Sigmoid colon (tissue), 6 donors: ENCODE measurements at regions not wholly inside any gene's neighbourhood (a gene's known extent, or its start where the extent isn't known, plus 50 kb on each side); places are given as distances from the start of the nearest gene placed in this dataset.

Experiments
- DNase-seq: peaks from one replicate; pipeline ENCODE4 v3.0.0-alpha.2; 2019
- H3K27ac ChIP-seq, 4 donors: fragments of 200-600 bp; sonication (generic); one replicate each; pipeline ENCODE4 v1.5.1; 2016 to 2019; ENCODE audit warnings: mild to moderate bottlenecking in 1 of 4
- H3K27me3 ChIP-seq, 3 donors: fragments of 200-600 bp; sonication (generic); one replicate each; pipeline ENCODE4 v1.5.1; 2019; ENCODE audit warnings: mild to moderate bottlenecking in 1 of 3
- H3K36me3 ChIP-seq, 4 donors: fragments of 200-600 bp; sonication (generic); one replicate each; pipeline ENCODE4 v1.5.1; 2016 to 2019
- H3K4me1 ChIP-seq, 4 donors: fragments of 200-600 bp; sonication (generic); one replicate each; pipeline ENCODE4 v1.5.1; 2017 to 2019
- H3K4me3 ChIP-seq, 4 donors: fragments of 200-600 bp; sonication (generic); one replicate each; pipeline ENCODE4 v1.5.1; 2017 to 2019; ENCODE audit warnings: mild to moderate bottlenecking in 2 of 4, moderate library complexity in 1 of 4
- H3K9me3 ChIP-seq, 4 donors: fragments of 200-600 bp in 3 of 4; sonication (generic) in 3 of 4; one replicate each; pipeline versions ENCODE4 v1.5.1 to v1.6.1; 2013 to 2019
- CTCF ChIP-seq, 4 experiments: fragments of 450-650 bp in 3 of 4; fragments of 200-600 bp in 1 of 4; IDR thresholded peaks; one replicate each; pipeline ENCODE4 v1.5.1; 2016 to 2019; ENCODE audit warnings: antibody characterized with exemption in 4 of 4, mild to moderate bottlenecking in 3 of 4, moderate library complexity in 2 of 4
- EP300 ChIP-seq, 4 donors: sonication (generic); formaldehyde crosslinking; IDR thresholded peaks; one replicate each; pipeline ENCODE4 v1.6.1; 2017; ENCODE audit warnings: antibody characterized with exemption in 4 of 4
- POLR2A ChIP-seq, 2 donors: fragments of 450-650 bp; IDR thresholded peaks; one replicate each; pipeline ENCODE4 v1.6.1; 2016; ENCODE audit warnings: antibody characterized with exemption in 2 of 2, mild to moderate bottlenecking in 2 of 2, moderate library complexity in 2 of 2
- POLR2AphosphoS5 ChIP-seq, 4 donors: sonication (generic); formaldehyde crosslinking; IDR thresholded peaks; one replicate each; pipeline ENCODE4 v1.6.1; 2017; ENCODE audit warnings: antibody characterized with exemption in 4 of 4
- WGBS, 2 donors: extraction: QIAGEN DNeasy Blood & Tissue Kit; methylation state at CpG; one replicate each; pipeline ENCODE4 v1.1.7; 2013; 5-methylcytosine and 5-hydroxymethylcytosine counted together
- intact Hi-C: fragments of 100-400 bp; cut with DNase I; formaldehyde crosslinking; loops from one replicate; pipeline ENCODE4 v1.15.1; 2023
- small RNA-seq, 3 donors: library from RNA; depleted of rRNA; stranded (forward); fragments of <200 nt; gene quantifications; one replicate each; pipeline ENCODE3, GENCODE V24; 2016
- donor health status: healthy with polysubstance abuse.
- donor health status: healthy.

GRCh38 chr14:92258934-92259333, 64.0 kb upstream of the SLC24A4 start:
- Histone ChIP-seq H3K4me3 (no peak overlapping the region), H3K9me3 (no peaks in the 10 kb centered on the region), H3K27ac (no peak overlapping the region), H3K27me3 (peaks cover 0 to 19% (median 17%) of the 10 kb centered on the region in 3 donors), H3K36me3 (no peaks in the 10 kb centered on the region), H3K4me1 (peaks cover 0 to 10% (median 8%) of the 10 kb centered on the region in 4 donors)
- TF ChIP-seq POLR2AphosphoS5 (IDR thresholded peaks at IDR 0.05) (no peak), CTCF (IDR thresholded peaks at IDR 0.05) (no peak), EP300 (IDR thresholded peaks at IDR 0.05) (no peak), POLR2A (IDR thresholded peaks at IDR 0.05) (no peak)
- DNase-seq = no peak
- WGBS, 2 donors = 64% methylated on average over 3 of the region's 3 CpGs
- intact Hi-C loops = no loop called here

DNA sequence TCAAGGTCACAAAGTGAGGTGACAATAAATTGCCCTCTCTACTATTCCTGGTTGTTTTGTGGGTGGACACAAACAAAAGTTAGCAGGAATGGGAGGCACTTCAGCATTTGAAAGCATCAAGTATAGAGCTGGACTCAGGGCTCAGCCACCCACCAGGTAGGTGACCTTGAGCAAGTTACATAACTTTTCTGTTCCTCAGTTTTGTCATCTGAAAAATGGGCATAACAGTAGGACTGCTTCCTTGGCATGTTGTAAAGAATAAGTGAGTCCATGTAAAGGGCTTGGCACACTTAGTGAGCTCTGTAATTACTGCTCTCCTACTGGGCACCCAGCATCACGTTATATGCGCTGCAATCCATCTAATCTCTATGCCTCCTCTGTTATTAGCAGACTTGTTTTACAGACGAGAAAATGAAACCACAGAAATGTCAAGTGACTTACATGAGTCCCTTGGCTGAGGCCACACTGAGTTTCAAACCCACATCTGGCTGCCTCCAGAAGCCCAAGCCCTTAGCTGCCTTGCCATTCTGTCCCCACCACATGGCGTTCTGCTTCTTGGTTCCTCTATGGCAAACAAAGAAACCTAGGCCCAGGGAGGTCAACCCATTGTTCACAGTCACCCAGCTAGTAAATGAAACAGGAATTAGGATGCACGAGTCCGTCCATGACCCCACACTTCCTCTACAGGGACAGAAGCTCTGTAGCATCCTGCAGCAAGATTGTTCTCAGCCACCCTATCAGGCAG, 63.2 kb upstream of the SLC24A4 start:
- TF ChIP-seq CTCF (IDR thresholded peaks at IDR 0.05) (no peak), POLR2AphosphoS5 (IDR thresholded peaks at IDR 0.05) (no peak), EP300 (IDR thresholded peaks at IDR 0.05) (no peak), POLR2A (IDR thresholded peaks at IDR 0.05) (no peak)
- intact Hi-C loops = no loop called here
- DNase-seq = no peak
- H3K4me1 ChIP-seq = peaks cover 0 to 8% (median 6%) of the 10 kb centered on the region in 4 donors
- peaks cover 0 to 19% (median 17%) of the 10 kb centered on the region in 3 donors for H3K27me3 ChIP-seq
- H3K9me3 ChIP-seq = no peaks in the 10 kb centered on the region
- no peaks in the 10 kb centered on the region for H3K36me3 ChIP-seq
- no peak overlapping the region for H3K4me3 ChIP-seq
- 69 to 71% methylated on average over 6 of the region's 6 CpGs for WGBS, 2 donors
- H3K27ac ChIP-seq = no peak overlapping the region

DNA sequence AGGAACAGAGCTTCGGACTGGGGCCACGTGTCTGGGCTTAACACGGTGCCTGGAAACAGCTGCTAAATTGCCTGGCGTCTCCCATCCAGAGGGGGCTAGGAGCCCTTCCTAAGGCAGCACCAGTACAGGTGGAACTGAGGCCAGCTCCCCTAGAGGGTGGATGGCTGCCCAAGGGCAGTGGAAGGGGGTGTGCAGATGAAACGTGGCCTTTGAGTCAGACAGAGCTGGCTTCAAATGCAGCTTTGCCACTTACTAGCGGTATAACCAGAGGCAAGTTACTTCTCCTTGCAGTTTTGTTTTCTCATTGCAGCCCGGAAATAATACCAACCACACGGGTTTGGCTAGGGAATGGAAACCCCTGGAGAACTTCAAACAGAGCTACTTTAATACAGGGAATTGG, 59.3 kb upstream of the SLC24A4 start:
- 40 to 53% methylated on average over 8 of the region's 8 CpGs for WGBS, 2 donors
- no peak for DNase-seq
- intact Hi-C loops = no loop called here
- Histone ChIP-seq H3K36me3 (no peaks in the 10 kb centered on the region), H3K27ac (no peak overlapping the region), H3K27me3 (no peaks in the 10 kb centered on the region), H3K9me3 (no peaks in the 10 kb centered on the region), H3K4me1 (no peaks in the 10 kb centered on the region), H3K4me3 (no peak overlapping the region)
- no peak for TF ChIP-seq POLR2A (IDR thresholded peaks at IDR 0.05)
- no peak for TF ChIP-seq POLR2AphosphoS5 (IDR thresholded peaks at IDR 0.05)

GRCh38 chr14:92264195-92264594, 58.8 kb upstream of the SLC24A4 start:
- WGBS, 2 donors = 52 to 54% methylated on average over 7 of the region's 7 CpGs
- no peaks in the 10 kb centered on the region for H3K27me3 ChIP-seq
- no peak for TF ChIP-seq POLR2AphosphoS5 (IDR thresholded peaks at IDR 0.05)
- no peak for TF ChIP-seq CTCF (IDR thresholded peaks at IDR 0.05)
- TF ChIP-seq EP300 (IDR thresholded peaks at IDR 0.05) = no peak
- no peak for TF ChIP-seq POLR2A (IDR thresholded peaks at IDR 0.05)
- intact Hi-C loops = no loop called here
- no peaks in the 10 kb centered on the region for H3K36me3 ChIP-seq
- H3K27ac ChIP-seq = no peak overlapping the region
- no peak overlapping the region for H3K4me3 ChIP-seq
- no peaks in the 10 kb centered on the region for H3K9me3 ChIP-seq
- no peak for DNase-seq
- no peaks in the 10 kb centered on the region for H3K4me1 ChIP-seq

- Histone ChIP-seq H3K36me3 (no peaks in the 10 kb centered on the region), H3K4me3 (no peak overlapping the region), H3K27me3 (no peaks in the 10 kb centered on the region), H3K4me1 (no peaks in the 10 kb centered on the region), H3K9me3 (no peaks in the 10 kb centered on the region), H3K27ac (no peak overlapping the region)
- TF ChIP-seq EP300 (IDR thresholded peaks at IDR 0.05) (no peak), CTCF (IDR thresholded peaks at IDR 0.05) (no peak), POLR2AphosphoS5 (IDR thresholded peaks at IDR 0.05) (no peak), POLR2A (IDR thresholded peaks at IDR 0.05) (no peak)
- intact Hi-C loops = no loop called here
- WGBS, 2 donors = 89 to 92% methylated on average over 10 of the region's 10 CpGs
- DNase-seq = no peak
Measured at GRCh38 chr14:92266216-92266615, 56.7 kb upstream of the SLC24A4 start.

Small RNAs in the stretch of these regions (small RNA-seq; reads per million reads assigned to genes)
- gene RNU6-366P = 0 reads per million in 3 donors
